ENCODE measurements at regions not wholly inside any gene's neighbourhood (a gene's known extent, or its start where the extent isn't known, plus 50 kb on each side); places are given as distances from the start of the nearest gene placed in this dataset.

- no CpG with 5 or more reads among the region's 2 CpGs for WGBS (ENCODE audit: extremely low coverage, insufficient read length, low lambda C conversion rate)
- Histone ChIP-seq H4K20me1 (ENCODE audit: control insufficient read depth, insufficient read depth, insufficient read length) (no peaks in the 10 kb centered on the region), H3K27ac (ENCODE audit: insufficient read length, low read depth, low read length) (no peak overlapping the region), H3K9me3 (ENCODE audit: control insufficient read depth, low read depth, low read length) (peaks cover 5% of the 10 kb centered on the region), H3K79me2 (ENCODE audit: insufficient read depth, low read length) (no peaks in the 10 kb centered on the region), H3K9ac (ENCODE audit: extremely low read depth, insufficient read length, low read length) (no peak overlapping the region), H2BK5ac (ENCODE audit: insufficient read length, low read length) (no peak overlapping the region), H3K18ac (ENCODE audit: insufficient read length, low read depth, low read length) (no peak overlapping the region), H3T11ph (ENCODE audit: low read length) (no peak overlapping the region), H4K91ac (ENCODE audit: insufficient read length, low read depth, low read length) (no peak overlapping the region), H3K23ac (ENCODE audit: insufficient read length, low read depth, low read length) (no peak overlapping the region), H4K8ac (replicated peaks; ENCODE audit: insufficient read length, low read depth, low read length) (no peak overlapping the region), H2BK15ac (ENCODE audit: low read depth, low read length) (no peak overlapping the region), H3K27me3 (ENCODE audit: insufficient read depth, low read length) (no peaks in the 10 kb centered on the region), H2BK20ac (ENCODE audit: low read depth, low read length, poor library complexity, severe bottlenecking) (no peak overlapping the region), H3K23me2 (ENCODE audit: insufficient read length, low read depth, low read length, poor library complexity, severe bottlenecking) (peaks cover 3% of the 10 kb centered on the region), H4K5ac (ENCODE audit: insufficient read length, low read depth, low read length) (no peak overlapping the region), H2BK120ac (ENCODE audit: low read depth, low read length, poor library complexity, severe bottlenecking) (no peak overlapping the region), H3K4me2 (ENCODE audit: insufficient read depth, insufficient read length, low read length) (no peak overlapping the region), H3K79me1 (ENCODE audit: insufficient read depth, low read depth, low read length, poor library complexity, severe bottlenecking) (no peaks in the 10 kb centered on the region), H3K4ac (ENCODE audit: low read depth, low read length) (no peak overlapping the region), H2AK5ac (ENCODE audit: insufficient read length, low read length) (no peak overlapping the region), H3K56ac (ENCODE audit: insufficient read length, low read depth, low read length) (no peak overlapping the region), H3K4me1 (ENCODE audit: insufficient read depth, low read length) (no peaks in the 10 kb centered on the region), H2BK12ac (ENCODE audit: insufficient read length, low read depth, low read length) (no peak overlapping the region), H2AFZ (ENCODE audit: low read length) (no peak overlapping the region), H3K14ac (ENCODE audit: insufficient read depth, low read length) (no peak overlapping the region)
- Mint-ChIP-seq H3K9me3 (peaks cover 10 to 18% of the 10 kb centered on the region in 2 experiments; a peak in 4 of 5 replicates), H3K4me3 (no peak overlapping the region), H3K4me1 (peaks cover 7 to 8% of the 10 kb centered on the region in 2 experiments; a peak in 3 of 4 replicates), H3K27me3 (ENCODE audit: low read depth) (peaks cover 13% of the 10 kb centered on the region), H3K36me3 (ENCODE audit: insufficient read depth in 1 of 3, low read depth in 3 of 3) (peaks cover 5 to 8% (median 5%) of the 10 kb centered on the region in 3 experiments; a peak in 6 of 7 replicates), H3K27ac (no peak overlapping the region)
- DNase-seq = no peak
- TF ChIP-seq, protein P1, sequence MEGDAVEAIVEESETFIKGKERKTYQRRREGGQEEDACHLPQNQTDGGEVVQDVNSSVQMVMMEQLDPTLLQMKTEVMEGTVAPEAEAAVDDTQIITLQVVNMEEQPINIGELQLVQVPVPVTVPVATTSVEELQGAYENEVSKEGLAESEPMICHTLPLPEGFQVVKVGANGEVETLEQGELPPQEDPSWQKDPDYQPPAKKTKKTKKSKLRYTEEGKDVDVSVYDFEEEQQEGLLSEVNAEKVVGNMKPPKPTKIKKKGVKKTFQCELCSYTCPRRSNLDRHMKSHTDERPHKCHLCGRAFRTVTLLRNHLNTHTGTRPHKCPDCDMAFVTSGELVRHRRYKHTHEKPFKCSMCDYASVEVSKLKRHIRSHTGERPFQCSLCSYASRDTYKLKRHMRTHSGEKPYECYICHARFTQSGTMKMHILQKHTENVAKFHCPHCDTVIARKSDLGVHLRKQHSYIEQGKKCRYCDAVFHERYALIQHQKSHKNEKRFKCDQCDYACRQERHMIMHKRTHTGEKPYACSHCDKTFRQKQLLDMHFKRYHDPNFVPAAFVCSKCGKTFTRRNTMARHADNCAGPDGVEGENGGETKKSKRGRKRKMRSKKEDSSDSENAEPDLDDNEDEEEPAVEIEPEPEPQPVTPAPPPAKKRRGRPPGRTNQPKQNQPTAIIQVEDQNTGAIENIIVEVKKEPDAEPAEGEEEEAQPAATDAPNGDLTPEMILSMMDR (conservative IDR thresholded peaks at IDR 0.05) = no peak
Measured at GRCh38 chr7:45410893-45411292, 163.3 kb upstream of the ADCY1 start.
